Peyer's patch (tissue), 4 donors: ENCODE measurements at regions not wholly inside any gene's neighbourhood (a gene's known extent, or its start where the extent isn't known, plus 50 kb on each side); places are given as distances from the start of the nearest gene placed in this dataset.

Experiments used
- POLR2A ChIP-seq, 2 donors: fragments of 450-650 bp; IDR thresholded peaks; one replicate each; pipeline ENCODE4 v1.5.1; 2017; ENCODE audit warnings: antibody characterized with exemption in 2 of 2, mild to moderate bottlenecking in 2 of 2, moderate library complexity in 2 of 2
- TF ChIP-seq, protein P1 (sequence below), 6 experiments: fragments of 450-650 bp in 4 of 6; fragments of 200-600 bp in 2 of 6; sonication (generic) in 1 of 6; IDR thresholded peaks; one replicate each; pipeline ENCODE4 v1.5.1; 2017 to 2019; ENCODE audit warnings: antibody characterized with exemption in 6 of 6, mild to moderate bottlenecking in 3 of 6, moderate library complexity in 1 of 6

DNA sequence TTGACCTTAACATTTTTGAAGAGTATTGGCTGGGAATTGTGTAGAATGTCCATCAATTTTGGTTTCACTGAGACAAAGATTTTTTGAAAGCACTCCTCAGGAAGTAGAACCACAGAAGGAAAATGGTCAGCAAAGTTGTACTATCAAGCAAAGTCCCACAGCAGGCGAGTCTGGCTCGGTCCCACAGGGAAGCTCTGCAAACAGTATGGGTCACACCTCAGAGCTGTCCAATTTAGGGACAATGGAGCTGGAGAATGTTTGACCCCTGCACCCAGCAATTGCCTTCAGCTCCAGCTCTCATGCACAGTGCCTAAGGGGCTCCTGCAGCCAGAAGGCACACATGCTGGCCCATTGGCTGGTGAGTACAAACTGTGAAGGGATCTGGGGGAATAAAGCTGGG lies 147.0 kb downstream of the MAFB start:
- TF ChIP-seq POLR2A (IDR thresholded peaks at IDR 0.05): no peak
- TF ChIP-seq, protein P1, sequence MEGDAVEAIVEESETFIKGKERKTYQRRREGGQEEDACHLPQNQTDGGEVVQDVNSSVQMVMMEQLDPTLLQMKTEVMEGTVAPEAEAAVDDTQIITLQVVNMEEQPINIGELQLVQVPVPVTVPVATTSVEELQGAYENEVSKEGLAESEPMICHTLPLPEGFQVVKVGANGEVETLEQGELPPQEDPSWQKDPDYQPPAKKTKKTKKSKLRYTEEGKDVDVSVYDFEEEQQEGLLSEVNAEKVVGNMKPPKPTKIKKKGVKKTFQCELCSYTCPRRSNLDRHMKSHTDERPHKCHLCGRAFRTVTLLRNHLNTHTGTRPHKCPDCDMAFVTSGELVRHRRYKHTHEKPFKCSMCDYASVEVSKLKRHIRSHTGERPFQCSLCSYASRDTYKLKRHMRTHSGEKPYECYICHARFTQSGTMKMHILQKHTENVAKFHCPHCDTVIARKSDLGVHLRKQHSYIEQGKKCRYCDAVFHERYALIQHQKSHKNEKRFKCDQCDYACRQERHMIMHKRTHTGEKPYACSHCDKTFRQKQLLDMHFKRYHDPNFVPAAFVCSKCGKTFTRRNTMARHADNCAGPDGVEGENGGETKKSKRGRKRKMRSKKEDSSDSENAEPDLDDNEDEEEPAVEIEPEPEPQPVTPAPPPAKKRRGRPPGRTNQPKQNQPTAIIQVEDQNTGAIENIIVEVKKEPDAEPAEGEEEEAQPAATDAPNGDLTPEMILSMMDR (IDR thresholded peaks at IDR 0.05): no peak
